ENCODE measurements at regions not wholly inside any gene's neighbourhood (a gene's known extent, or its start where the extent isn't known, plus 50 kb on each side); places are given as distances from the start of the nearest gene placed in this dataset.

- no peak for DNase-seq
- Histone ChIP-seq H3K4me1 (no peaks in the 10 kb centered on the region), H3K36me3 (no peaks in the 10 kb centered on the region), H3K9me3 (no peaks in the 10 kb centered on the region), H3K27ac (no peak overlapping the region), H3K4me3 (no peak overlapping the region), H3K27me3 (no peaks in the 10 kb centered on the region)
- intact Hi-C loops (cut with DNase I) = no loop called here
- no peak for TF ChIP-seq CTCF (IDR thresholded peaks at IDR 0.05)
- no peak for ATAC-seq
Observed at GRCh38 chr4:62274782-62275181, 1074.7 kb downstream of the ADGRL3 start.

GRCh38 chr4:62271107-62271506, 1071.0 kb downstream of the ADGRL3 start:
- Histone ChIP-seq H3K4me1 (no peaks in the 10 kb centered on the region), H3K27me3 (no peaks in the 10 kb centered on the region), H3K36me3 (no peaks in the 10 kb centered on the region), H3K27ac (no peak overlapping the region), H3K9me3 (no peaks in the 10 kb centered on the region), H3K4me3 (no peak overlapping the region)
- DNase-seq (no peak), ATAC-seq (no peak)
- intact Hi-C loops (cut with DNase I) = no loop called here
- TF ChIP-seq CTCF (IDR thresholded peaks at IDR 0.05) = no peak

GRCh38 chr4:62269918-62270317, 1069.8 kb downstream of the ADGRL3 start:
- Histone ChIP-seq H3K4me1 (no peaks in the 10 kb centered on the region), H3K27ac (no peak overlapping the region), H3K27me3 (no peaks in the 10 kb centered on the region), H3K9me3 (no peaks in the 10 kb centered on the region), H3K36me3 (no peaks in the 10 kb centered on the region), H3K4me3 (no peak overlapping the region)
- TF ChIP-seq CTCF (IDR thresholded peaks at IDR 0.05) = no peak
- intact Hi-C loops (cut with DNase I) = no loop called here
- no peak for ATAC-seq
- no peak for DNase-seq

GRCh38 chr4:62263454-62263853, 1063.3 kb downstream of the ADGRL3 start:
- no peak for TF ChIP-seq CTCF (IDR thresholded peaks at IDR 0.05)
- Histone ChIP-seq H3K4me3 (no peak overlapping the region), H3K9me3 (no peaks in the 10 kb centered on the region), H3K27me3 (no peaks in the 10 kb centered on the region), H3K4me1 (no peaks in the 10 kb centered on the region), H3K36me3 (no peaks in the 10 kb centered on the region), H3K27ac (no peak overlapping the region)
- DNase-seq = no peak
- intact Hi-C loops (cut with DNase I) = no loop called here
- ATAC-seq = no peak

GRCh38 chr4:62262676-62263075, 1062.5 kb downstream of the ADGRL3 start:
- H3K36me3 ChIP-seq = no peaks in the 10 kb centered on the region
- no peaks in the 10 kb centered on the region for H3K27me3 ChIP-seq
- H3K4me3 ChIP-seq = no peak overlapping the region
- H3K9me3 ChIP-seq = no peaks in the 10 kb centered on the region
- intact Hi-C loops (cut with DNase I) = no loop called here
- DNase-seq (no peak), ATAC-seq (no peak)
- H3K27ac ChIP-seq = no peak overlapping the region
- no peaks in the 10 kb centered on the region for H3K4me1 ChIP-seq
- TF ChIP-seq CTCF (IDR thresholded peaks at IDR 0.05) = no peak
